ENCODE measurements at regions not wholly inside any gene's neighbourhood (a gene's known extent, or its start where the extent isn't known, plus 50 kb on each side); places are given as distances from the start of the nearest gene placed in this dataset.

- no peak for DNase-seq
Observed at GRCh38 chr11:28571371-28571770, 463.2 kb downstream of the METTL15 start.

- no peak for DNase-seq
Observed at GRCh38 chr11:28569106-28569505, 460.9 kb downstream of the METTL15 start.

DNA sequence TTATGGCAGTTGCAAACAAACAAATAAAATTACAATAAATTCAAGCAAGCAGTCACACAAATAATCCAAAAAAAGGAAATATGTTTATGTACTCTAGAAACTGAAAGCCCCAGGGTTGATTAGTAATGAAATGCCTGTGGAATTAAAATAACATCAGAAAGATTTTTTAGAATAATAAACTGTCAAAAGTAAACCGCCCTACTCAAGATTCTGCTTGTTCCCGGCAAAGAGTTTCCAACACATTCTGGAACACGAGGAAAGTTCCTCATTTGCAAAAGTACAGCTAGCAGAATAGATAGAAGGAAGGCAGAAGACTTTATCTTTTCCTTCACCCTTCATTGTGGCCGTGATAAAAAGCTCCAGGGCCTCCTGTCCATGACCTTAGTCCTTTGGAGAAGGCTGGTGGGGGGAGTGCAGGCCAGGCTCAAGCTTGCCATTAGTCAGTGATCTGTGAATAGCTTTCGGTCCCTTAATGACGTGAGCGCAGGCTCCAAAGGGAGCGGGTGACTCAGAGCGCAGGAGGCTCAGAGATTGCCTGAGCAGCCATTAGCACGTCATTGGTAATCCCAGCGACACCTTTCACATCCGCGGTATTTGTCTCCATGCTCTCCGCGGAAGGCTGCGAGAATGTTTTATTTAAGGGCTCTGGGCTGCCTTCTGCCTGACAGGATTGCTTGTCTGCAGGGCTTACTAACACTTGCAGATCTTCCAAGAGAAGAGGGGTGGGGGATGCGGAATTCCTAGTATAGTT lies 458.3 kb downstream of the METTL15 start:
- DNase-seq, result no peak

DNA sequence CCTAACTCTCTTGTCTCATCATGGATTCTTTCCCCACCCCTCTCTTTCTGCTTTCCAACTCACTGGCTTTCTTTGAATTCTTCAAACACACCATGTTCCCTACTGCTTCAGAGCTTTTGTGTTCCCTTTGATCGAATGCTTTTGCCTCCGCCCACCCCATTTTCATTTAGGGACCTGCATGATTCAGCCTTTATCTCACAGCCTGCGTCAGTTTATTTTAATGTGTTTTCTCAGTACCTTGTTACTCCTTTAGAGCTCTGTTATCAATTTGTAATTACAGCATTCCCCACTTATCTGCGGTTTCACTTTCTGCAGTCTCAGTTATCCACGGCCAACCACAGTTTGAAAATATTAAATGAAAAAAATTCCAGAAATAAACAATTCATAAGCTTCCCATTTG lies 451.3 kb downstream of the METTL15 start:
- no peak for DNase-seq

DNA sequence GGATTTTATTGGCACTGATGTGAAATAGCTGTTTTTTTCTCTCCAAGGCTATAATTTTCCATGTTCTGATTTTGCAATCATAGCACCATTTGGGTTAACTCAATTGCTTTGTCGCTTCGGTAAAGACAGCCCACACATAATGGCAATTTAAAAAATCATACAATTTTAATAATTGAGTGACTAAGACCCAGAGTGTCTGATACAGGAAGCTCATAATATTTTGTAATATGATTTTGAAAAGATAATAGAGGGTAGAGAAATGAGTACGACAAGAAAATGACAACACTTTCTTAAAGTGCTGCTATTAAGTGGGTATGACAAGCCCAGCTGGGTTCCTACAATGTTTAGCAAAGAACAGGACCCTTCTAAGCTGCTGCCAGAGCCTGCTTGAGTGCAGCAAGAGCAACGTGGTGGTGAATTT lies 439.1 kb downstream of the METTL15 start:
- no peak for DNase-seq

- no peak for DNase-seq
Observed at GRCh38 chr11:28545536-28545935, 437.3 kb downstream of the METTL15 start.

- no peak for DNase-seq
Observed at GRCh38 chr11:28542561-28542960, 434.4 kb downstream of the METTL15 start.

DNA sequence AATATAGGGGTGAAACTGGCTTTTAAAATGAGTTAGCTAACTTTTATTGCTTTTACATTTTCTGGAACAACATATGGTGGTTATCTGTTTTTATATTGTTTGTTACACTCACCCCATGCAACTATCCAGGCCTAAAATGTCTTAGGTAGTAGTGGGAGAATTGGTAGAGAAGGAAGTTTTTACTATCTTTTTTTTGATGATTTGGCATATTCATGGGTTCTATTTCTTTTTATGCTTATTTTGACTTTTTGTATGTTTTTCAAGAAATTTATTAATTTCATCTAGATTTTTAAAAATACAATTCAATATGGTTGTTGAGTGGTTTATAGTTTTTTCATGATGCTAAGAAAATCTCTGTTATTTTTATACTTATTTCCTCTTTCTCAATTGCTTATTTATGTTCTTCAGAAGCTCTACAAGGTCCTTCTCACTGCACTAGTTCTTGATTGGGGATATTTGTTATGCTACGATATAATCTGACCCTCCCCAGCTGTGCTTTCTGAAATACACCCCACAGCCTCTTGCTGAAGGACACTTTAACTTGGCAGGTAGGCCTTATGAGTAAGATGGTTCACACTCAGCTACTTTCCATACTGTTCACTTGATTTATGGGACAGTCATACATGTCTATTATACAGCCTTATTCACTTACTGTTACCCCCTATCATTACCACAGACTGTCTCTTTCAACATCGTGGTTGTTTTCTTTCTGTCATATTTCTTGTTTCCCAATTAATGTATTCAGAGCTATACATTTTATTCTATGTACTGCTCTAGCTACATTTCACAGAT lies 431.2 kb downstream of the METTL15 start:
- DNase-seq, result no peak

DNA sequence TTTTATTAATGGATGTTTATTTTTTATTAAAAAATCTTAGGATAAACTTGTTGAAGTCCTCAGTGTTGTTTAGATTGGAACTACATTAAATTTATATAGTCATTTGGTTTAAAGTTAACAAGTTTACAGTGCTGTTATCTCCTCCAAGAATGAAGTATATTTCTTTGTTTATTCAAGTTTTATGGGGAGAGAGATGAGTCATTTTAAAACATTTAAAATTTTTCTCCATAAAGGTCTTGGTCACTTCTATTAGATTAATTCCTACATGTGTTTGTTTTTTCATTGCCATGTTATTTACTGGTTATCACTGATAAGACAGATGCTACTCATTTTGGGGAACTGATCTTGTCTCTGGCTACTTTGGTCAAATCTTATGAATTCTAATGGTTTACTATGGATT lies 429.6 kb downstream of the METTL15 start:
- no peak for DNase-seq

DNA sequence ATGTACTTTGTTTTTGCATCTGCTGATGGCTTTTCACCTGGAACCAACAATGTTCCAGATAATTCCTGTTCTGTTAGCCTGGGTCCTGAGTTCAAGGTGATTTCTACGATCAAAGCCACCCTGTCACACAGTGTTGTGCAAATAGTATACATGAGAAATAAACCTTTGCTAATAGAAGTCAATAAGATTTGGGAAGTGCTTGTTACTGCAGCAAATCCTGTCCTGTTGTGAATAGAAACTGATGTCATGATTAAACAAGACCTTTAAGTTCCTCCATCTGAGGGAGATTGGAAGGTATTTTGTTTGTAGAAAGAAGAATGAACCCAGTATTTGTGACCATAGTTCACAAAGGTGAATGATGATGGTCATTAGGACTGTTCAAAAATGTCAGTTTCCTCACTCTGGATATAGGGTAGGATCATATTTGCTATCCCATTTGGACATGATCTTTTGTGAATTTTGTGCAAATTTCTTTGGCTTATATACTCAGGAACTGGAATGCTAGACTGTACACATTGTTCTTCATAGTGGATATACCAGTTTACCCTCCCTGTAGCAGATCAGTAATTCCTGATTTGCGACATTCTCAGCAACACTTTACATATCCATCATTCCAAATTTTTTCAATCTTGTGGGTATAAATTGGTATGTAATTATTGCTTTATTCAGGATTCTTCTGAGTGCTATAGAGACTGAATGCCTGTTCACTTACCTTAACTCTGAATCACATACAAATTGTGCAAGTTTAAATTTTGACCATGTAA lies 428.5 kb downstream of the METTL15 start:
- no peak for DNase-seq

DNA sequence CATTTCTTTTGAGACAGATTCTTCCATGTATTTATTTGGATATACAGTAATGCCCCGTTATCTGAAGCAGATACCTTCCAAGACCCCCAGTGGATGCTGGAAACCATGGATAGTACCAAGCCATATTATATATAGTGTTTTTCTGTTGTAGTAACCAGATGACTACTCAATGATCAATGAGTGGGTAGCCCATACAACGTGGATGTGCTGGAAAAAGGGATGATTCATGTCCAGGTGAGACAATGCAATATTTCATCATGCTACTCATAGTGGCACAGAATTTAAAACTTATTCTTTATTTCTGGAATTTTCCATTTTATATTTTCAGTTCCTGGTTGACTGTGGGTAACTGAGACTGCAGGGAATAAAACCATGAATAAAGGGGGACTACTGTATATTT lies 427.5 kb downstream of the METTL15 start:
- no peak for DNase-seq

DNA sequence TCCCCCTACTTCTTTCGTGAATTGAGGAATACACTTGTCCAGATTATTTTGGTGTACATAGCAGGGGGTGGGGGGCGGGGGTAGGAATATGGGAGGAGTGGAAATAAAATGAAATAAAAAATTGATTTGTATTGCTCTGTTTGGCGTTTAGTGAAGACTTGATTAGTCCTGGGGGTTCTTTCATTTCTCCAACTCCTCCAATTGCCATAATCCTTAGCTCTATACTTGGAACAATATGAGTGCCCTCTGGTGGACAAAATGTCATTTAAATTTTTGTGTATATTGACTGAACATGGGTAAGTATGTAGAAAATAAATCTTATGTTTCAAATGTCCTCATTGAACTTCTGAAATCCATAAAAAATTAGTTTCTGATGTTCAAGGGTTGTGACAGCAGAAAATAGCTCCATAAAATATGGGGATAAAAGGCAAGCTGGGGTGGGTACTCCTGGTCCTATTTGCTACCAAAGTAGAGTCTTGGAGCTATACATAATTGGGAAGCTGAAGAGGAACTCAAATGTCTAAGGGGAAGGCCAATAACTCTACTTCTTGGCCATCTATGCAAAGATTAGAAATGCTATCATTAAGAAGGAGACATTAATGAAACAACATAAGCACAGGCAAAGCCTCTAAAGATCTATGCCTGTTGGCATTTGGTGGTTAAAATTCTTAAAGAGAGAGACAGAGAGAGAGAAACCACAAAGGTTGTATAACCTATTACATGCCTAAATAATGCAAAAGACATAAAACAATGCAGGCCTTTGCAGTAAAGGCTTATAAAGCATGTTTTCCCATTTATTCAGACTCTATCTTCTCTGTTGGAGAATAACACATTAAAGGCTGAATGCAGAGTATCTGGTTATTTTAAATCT lies 421.6 kb downstream of the METTL15 start:
- DNase-seq, result no peak

DNA sequence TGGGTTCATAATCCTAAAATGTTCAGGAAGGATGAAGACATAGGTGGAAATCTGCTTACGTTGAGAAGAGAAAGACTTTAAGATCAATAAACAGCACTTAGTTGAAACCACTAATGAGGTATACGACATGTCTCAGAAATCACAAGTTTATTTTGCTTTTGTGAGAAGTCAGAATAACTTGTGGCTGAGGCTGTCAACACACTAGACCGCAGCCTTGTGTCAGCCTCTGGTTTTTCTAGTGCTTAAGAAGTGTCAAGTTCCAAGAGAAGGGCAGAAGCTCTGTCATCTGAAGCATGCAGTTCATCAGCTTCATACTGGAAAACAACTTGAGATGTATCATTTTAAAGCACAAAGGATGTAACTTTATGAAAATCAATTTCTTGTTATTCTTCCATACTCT lies 420.9 kb downstream of the METTL15 start:
- no peak for DNase-seq

DNA sequence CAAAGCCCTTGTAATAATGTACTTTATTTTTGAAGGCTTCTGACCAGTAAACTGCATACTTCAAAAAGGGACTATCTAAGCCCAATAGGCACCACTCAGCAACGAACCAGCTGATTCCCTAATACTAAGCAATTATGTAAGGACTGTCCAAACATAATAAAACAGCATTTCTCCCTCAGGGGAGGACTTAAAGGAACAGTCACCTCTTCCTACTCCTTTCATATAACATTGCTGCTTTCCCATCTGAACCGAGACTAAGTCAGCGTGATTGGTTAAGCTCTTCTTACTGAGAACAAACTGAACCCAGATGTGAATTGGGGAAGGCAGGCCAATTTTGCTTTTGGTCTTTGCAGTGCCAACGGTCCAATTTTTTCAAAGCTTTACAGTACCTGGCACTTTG lies 420.0 kb downstream of the METTL15 start:
- no peak for DNase-seq

DNA sequence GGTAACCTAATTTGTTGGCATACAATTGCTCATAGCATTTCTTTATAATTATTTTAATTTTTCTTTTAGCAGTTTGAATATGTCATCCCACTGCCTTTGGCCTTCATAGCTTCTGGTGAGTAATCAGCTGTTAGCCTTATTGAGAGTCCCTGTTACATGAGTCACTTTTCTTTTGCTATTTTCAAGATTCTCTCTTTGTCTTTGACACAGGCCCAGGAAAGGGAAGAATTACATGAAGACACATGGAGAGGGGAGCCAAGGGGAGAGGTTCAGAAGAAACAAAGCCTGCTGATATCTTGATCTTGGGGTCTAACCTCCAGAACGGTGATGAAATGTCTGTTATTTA lies 418.2 kb downstream of the METTL15 start:
- no peak for DNase-seq

DNA sequence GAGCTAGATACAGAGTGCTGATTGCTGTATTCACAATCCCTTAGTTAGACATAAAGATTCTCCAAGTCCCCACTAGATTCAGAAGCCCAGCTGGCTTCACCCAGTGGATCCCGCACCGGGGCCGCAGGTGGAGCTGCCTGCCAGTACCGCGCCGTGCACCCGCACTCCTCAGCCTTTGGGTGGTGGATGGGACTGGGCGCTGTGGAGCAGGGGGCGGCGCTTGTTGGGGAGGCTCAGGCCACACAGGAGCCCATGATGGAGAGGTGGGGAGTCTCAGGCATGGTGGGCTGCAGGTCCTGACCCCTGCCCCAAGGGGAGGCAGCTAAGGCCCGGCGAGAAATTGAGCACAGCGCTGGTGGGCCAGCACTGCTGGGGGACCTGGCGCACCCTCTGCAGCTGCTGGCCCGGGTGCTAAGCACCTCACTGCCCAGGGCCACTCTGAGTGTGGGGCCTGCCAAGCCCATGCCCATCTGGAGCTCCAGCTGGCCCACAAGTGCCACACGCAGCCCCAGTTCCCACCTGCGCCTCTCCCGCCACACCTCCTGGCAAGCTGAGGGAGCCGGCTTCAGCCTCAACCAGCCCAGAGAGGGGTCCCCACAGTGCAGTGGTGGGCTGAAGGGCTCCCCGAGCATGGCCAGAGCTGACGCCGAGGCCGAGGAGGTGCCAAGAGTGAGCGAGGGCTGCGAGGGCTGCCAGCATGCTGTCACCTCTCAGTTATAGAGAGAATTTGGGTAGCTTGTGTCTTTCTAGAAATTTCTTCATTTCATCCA lies 417.6 kb downstream of the METTL15 start:
- no peak for DNase-seq

DNA sequence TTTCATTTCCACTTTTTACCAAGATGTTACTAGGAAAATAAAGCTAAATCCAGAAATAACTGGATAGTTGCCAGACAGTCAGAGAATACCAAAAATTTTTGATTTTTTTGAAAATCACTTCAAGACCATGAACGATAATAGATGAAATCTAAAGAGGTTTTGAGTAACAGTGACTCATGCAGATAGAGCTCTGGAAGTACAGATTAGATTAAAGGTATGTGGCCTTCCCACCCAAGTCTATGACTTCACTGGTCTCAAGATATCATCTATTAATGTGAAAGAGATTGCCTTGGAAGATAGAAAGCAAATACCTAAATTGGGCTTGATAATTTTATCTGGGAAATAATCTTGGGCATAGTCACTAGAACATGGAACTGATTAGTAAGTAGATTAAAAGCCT lies 415.9 kb downstream of the METTL15 start:
- DNase-seq, result no peak

DNA sequence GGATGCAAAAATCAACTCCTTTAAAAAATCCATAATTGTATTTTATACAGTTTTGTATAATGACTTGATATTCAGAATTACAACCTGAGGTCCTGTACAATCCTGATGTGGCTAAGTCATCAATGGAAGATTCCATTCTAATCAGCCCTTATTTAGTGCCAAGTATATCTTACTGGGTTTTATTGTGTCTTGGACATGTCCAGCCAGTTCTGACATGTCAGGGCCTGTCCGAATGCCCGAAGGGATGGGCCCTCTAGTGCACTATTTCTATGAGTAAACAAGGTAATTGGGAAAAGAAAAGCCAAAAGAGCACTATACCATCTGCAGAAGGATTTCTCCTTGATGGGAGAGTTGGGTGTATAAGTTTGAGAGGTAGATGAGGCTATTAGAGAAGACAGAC lies 412.9 kb downstream of the METTL15 start:
- DNase-seq, result no peak

DNA sequence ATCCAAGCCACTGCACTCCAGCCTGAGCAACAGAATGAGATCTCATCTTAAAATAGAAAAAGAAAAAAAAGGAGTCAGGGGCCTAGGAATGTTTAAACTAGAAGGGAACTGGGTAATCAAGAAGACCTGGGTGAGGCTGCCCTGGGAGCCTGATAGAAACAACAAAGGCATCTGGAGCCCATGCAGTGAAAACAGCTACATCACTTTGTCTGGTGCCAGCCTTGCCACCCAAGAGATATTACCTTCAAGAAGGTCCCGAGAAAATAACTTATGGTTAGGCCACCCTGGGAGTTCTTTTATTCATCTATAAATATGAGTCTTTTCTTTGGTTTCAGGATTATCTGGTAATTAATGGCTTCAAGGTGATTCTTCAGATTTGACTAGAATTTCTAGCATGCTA lies 412.1 kb downstream of the METTL15 start:
- DNase-seq, result no peak

DNA sequence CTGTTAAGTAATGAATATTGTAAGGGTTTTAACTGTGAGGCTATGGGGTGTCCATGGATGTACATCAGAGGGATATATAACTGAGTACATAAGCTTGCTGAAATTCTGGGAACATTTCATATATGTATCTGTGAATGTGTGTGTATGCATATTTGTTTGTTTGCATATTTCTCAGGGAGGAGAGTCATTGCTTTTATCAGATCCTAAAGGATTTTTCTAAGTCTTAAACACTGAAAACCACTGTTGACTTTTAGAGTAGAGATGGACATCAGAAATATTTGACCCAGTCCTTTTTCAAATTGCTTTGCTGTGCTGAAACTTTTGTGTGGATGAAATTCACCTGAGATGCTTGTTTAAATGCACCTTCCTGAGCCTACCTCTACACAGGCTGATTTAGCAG lies 410.6 kb downstream of the METTL15 start:
- no peak for DNase-seq

GRCh38 chr11:28517621-28518020 lies 409.4 kb downstream of the METTL15 start:
- DNase-seq, result no peak

GRCh38 chr11:28514391-28514790 lies 406.2 kb downstream of the METTL15 start:
- DNase-seq, result no peak

Measured in GF-D8 (cell line).